SK-N-DZ (cell line): ENCODE measurements at regions not wholly inside any gene's neighbourhood (a gene's known extent, or its start where the extent isn't known, plus 50 kb on each side); places are given as distances from the start of the nearest gene placed in this dataset.
"Not testable (repeated sequence)": the region's sequence is repeated elsewhere in the genome, so short reads cannot be mapped to it uniquely, and the experiment has no call there.

ENCODE experiments used
- DNase-seq: peaks from one replicate; pipeline ENCODE4 v3.0.0-alpha.2; 2015; ENCODE audit warnings: low spot score

- no peak for DNase-seq
Measured at GRCh38 chr1:55879346-55879745, 664.2 kb upstream of the USP24 start.

GRCh38 chr1:55877437-55878232, 662.5 kb upstream of the USP24 start:
- DNase-seq, result no peak

- no peak for DNase-seq
Measured at GRCh38 chr1:55876276-55877060, 661.3 kb upstream of the USP24 start.

- no peak for DNase-seq
Measured at GRCh38 chr1:55870106-55870505, 654.9 kb upstream of the USP24 start.

GRCh38 chr1:55869065-55869464, 653.9 kb upstream of the USP24 start:
- no peak for DNase-seq

GRCh38 chr1:55868026-55868425, 652.9 kb upstream of the USP24 start:
- peak; percentile 12 for DNase-seq

GRCh38 chr1:55867304-55867843, 652.2 kb upstream of the USP24 start:
- no peak for DNase-seq

- DNase-seq, result not testable (repeated sequence)
Measured at GRCh38 chr1:55865778-55866177, 650.6 kb upstream of the USP24 start.

GRCh38 chr1:55864251-55864650, 649.1 kb upstream of the USP24 start:
- DNase-seq, result no peak

GRCh38 chr1:55861676-55862340, 646.6 kb upstream of the USP24 start:
- DNase-seq, result no peak

- no peak for DNase-seq
Measured at GRCh38 chr1:55860798-55861519, 645.8 kb upstream of the USP24 start.

GRCh38 chr1:55860326-55860725, 645.2 kb upstream of the USP24 start:
- no peak for DNase-seq

- DNase-seq, result no peak
Measured at GRCh38 chr1:55854911-55855310, 639.7 kb upstream of the USP24 start.

- DNase-seq, result no peak
Measured at GRCh38 chr1:55848906-55849305, 633.7 kb upstream of the USP24 start.

- no peak for DNase-seq
Measured at GRCh38 chr1:55846051-55846450, 630.9 kb upstream of the USP24 start.

GRCh38 chr1:55844322-55844721, 629.2 kb upstream of the USP24 start:
- DNase-seq, result no peak

GRCh38 chr1:55839626-55840025, 624.5 kb upstream of the USP24 start:
- DNase-seq, result no peak

- DNase-seq, result no peak
Measured at GRCh38 chr1:55839221-55839620, 624.1 kb upstream of the USP24 start.

GRCh38 chr1:55836086-55836485, 620.9 kb upstream of the USP24 start:
- peak; percentile 18 for DNase-seq

GRCh38 chr1:55833529-55834091, 618.4 kb upstream of the USP24 start:
- DNase-seq, result no peak

GRCh38 chr1:55831759-55832158, 616.6 kb upstream of the USP24 start:
- DNase-seq, result no peak
